T-cell (primary cell): ENCODE measurements at regions not wholly inside any gene's neighbourhood (a gene's known extent, or its start where the extent isn't known, plus 50 kb on each side); places are given as distances from the start of the nearest gene placed in this dataset.

Experiments used
- ATAC-seq, 4 experiments: fragments of 200-7000 bp in 3 of 4; fragments of 150-1000 bp in 1 of 4; cut with Tn5 transposase; replicated peaks in 1 of 4; 1 replicate in 3 of 4; 2 replicates in 1 of 4; pipeline ENCODE4 v1.10.0; 2021; ENCODE audit warnings: moderate library complexity in 3 of 4, mild to moderate bottlenecking in 2 of 4, moderate number of reproducible peaks in 1 of 4
- CTCF ChIA-PET, 2 donors: fragments of 300-600 bp; sonication (Branson Sonifier 250); formaldehyde crosslinking; loops; one replicate each; lab custom pipeline; 2022; ENCODE audit warnings: antibody characterized with exemption in 2 of 2; lab: Charles Lee
- POLR2A ChIA-PET, 2 donors: fragments of 300-600 bp; sonication (Branson Sonifier 250); formaldehyde crosslinking; loops; one replicate each; lab custom pipeline; 2022; ENCODE audit warnings: antibody characterized with exemption in 2 of 2; lab: Charles Lee
- DNase-seq, 35 experiments: peaks; one replicate each; pipeline versions ENCODE4 v3.0.0 to v3.0.0-alpha.2; 2013 to 2023
- H3K27ac ChIP-seq: one replicate; pipeline ENCODE4 v1.5.1; 2013; ENCODE audit warnings: low read length
- H3K27me3 ChIP-seq, 2 experiments: replicated peaks in 1 of 2; 1 replicate in 1 of 2; 2 replicates in 1 of 2; pipeline versions ENCODE4 v1.6.1 to v1.7.0; 2013; ENCODE audit warnings: low read length in 1 of 2, mixed read lengths in 1 of 2; ENCODE audit not compliant: control insufficient read depth in 2 of 2, insufficient read depth in 2 of 2; ENCODE audit errors: extremely low read depth in 1 of 2
- H3K36me3 ChIP-seq, 2 donors: 1 replicate in 1 of 2; 2 replicates in 1 of 2; pipeline versions ENCODE4 v1.6.1 to v1.7.0; 2013; ENCODE audit warnings: low read length in 1 of 2; ENCODE audit not compliant: control insufficient read depth in 2 of 2, insufficient read depth in 1 of 2; ENCODE audit errors: extremely low read depth in 1 of 2
- H3K4me1 ChIP-seq, 2 experiments: 1 replicate in 1 of 2; 2 replicates in 1 of 2; pipeline versions ENCODE4 v1.6.1 to v1.7.0; 2013; ENCODE audit warnings: low read length in 2 of 2, mixed read lengths in 1 of 2; ENCODE audit not compliant: insufficient read depth in 2 of 2, control insufficient read depth in 1 of 2; ENCODE audit errors: extremely low read depth in 1 of 2
- H3K4me3 ChIP-seq, 2 donors: 1 replicate in 1 of 2; 2 replicates in 1 of 2; pipeline versions ENCODE4 v1.5.1 to v1.7.0; 2013; ENCODE audit warnings: mild to moderate bottlenecking in 2 of 2, low read length in 1 of 2, moderate library complexity in 1 of 2; ENCODE audit not compliant: control insufficient read depth in 1 of 2; ENCODE audit errors: extremely low read depth in 1 of 2
- H3K9me3 ChIP-seq: 2 replicates; pipeline ENCODE4 v1.7.0; 2013
- H3K27ac Mint-ChIP-seq, 2 donors: one replicate each; pipeline ENCODE4 v1.8.0; 2020 to 2021; ENCODE audit warnings: mild to moderate bottlenecking in 2 of 2, mixed read lengths in 2 of 2
- H3K27me3 Mint-ChIP-seq, 2 donors: one replicate each; pipeline ENCODE4 v1.8.0; 2021 to 2022; ENCODE audit warnings: mixed read lengths in 2 of 2
- H3K36me3 Mint-ChIP-seq: one replicate; pipeline ENCODE4 v1.8.0; 2021; ENCODE audit warnings: mixed read lengths
- H3K4me1 Mint-ChIP-seq, 3 donors: one replicate each; pipeline ENCODE4 v1.8.0; 2020 to 2022; ENCODE audit warnings: mixed read lengths in 3 of 3, mild to moderate bottlenecking in 1 of 3
- H3K4me3 Mint-ChIP-seq, 3 donors: one replicate each; pipeline ENCODE4 v1.8.0; 2020 to 2022; ENCODE audit warnings: mild to moderate bottlenecking in 3 of 3, mixed read lengths in 3 of 3, moderate library complexity in 3 of 3
- H3K9me3 Mint-ChIP-seq, 3 donors: one replicate each; pipeline ENCODE4 v1.8.0; 2020 to 2022; ENCODE audit warnings: mixed read lengths in 3 of 3
- WGBS: methylation state at CpG from one replicate; pipeline ENCODE4 v1.1.5; 2013; ENCODE audit warnings: missing lambda C conversion rate; ENCODE audit not compliant: insufficient coverage; 5-methylcytosine and 5-hydroxymethylcytosine counted together

- Histone ChIP-seq H3K4me3 (no peak overlapping the region), H3K36me3 (no peaks in the 10 kb centered on the region), H3K27me3 (no peaks in the 10 kb centered on the region), H3K4me1 (no peaks in the 10 kb centered on the region), H3K27ac (no peak overlapping the region), H3K9me3 (no peaks in the 10 kb centered on the region)
- ChIA-PET CTCF (no interaction called here), POLR2A (no interaction called here)
- H3K4me1 Mint-ChIP-seq: no peaks in the 10 kb centered on the region
- peaks cover 6 to 13% (median 6%) of the 10 kb centered on the region in 3 donors for H3K9me3 Mint-ChIP-seq
- DNase-seq (no peak), ATAC-seq (no peak)
- no peak overlapping the region for H3K27ac Mint-ChIP-seq
- H3K27me3 Mint-ChIP-seq: no peaks in the 10 kb centered on the region
- no peak overlapping the region for H3K4me3 Mint-ChIP-seq
- H3K36me3 Mint-ChIP-seq: no peaks in the 10 kb centered on the region
- WGBS: no CpG with 5 or more reads among the region's 6 CpGs
Observed at GRCh38 chr2:67169417-67170140, 227.6 kb upstream of the ETAA1 start.

- POLR2A ChIA-PET: no interaction called here
- CTCF ChIA-PET: no interaction called here
- no peaks in the 10 kb centered on the region for H3K9me3 ChIP-seq
- DNase-seq: no peak
- no peak for ATAC-seq
- Mint-ChIP-seq H3K27ac (no peak overlapping the region), H3K36me3 (no peaks in the 10 kb centered on the region), H3K4me3 (no peak overlapping the region), H3K4me1 (no peaks in the 10 kb centered on the region), H3K9me3 (peaks cover 2 to 5% (median 3%) of the 10 kb centered on the region in 3 donors), H3K27me3 (no peaks in the 10 kb centered on the region)
- H3K4me1 ChIP-seq: no peaks in the 10 kb centered on the region
- H3K27me3 ChIP-seq: no peaks in the 10 kb centered on the region
- no peak overlapping the region for H3K27ac ChIP-seq
- no CpG with 5 or more reads among the region's 3 CpGs for WGBS
- H3K36me3 ChIP-seq: no peaks in the 10 kb centered on the region
- H3K4me3 ChIP-seq: no peak overlapping the region
Observed at GRCh38 chr2:67179526-67179925, 217.6 kb upstream of the ETAA1 start.

GRCh38 chr2:67180841-67181240, 216.3 kb upstream of the ETAA1 start:
- no CpG with 5 or more reads among the region's 2 CpGs for WGBS

GRCh38 chr2:67182884-67183283, 214.2 kb upstream of the ETAA1 start:
- Mint-ChIP-seq H3K27me3 (no peaks in the 10 kb centered on the region), H3K4me1 (no peaks in the 10 kb centered on the region), H3K36me3 (no peaks in the 10 kb centered on the region), H3K27ac (no peak overlapping the region), H3K9me3 (peaks cover 3 to 10% (median 6%) of the 10 kb centered on the region in 3 donors), H3K4me3 (no peak overlapping the region)
- CTCF ChIA-PET: no interaction called here
- no peaks in the 10 kb centered on the region for H3K36me3 ChIP-seq
- no peaks in the 10 kb centered on the region for H3K4me1 ChIP-seq
- H3K27me3 ChIP-seq: no peaks in the 10 kb centered on the region
- no peak overlapping the region for H3K27ac ChIP-seq
- POLR2A ChIA-PET: no interaction called here
- WGBS: no CpG with 5 or more reads among the region's 2 CpGs
- no peak for ATAC-seq
- no peak for DNase-seq
- H3K4me3 ChIP-seq: no peak overlapping the region
- no peaks in the 10 kb centered on the region for H3K9me3 ChIP-seq

More at GRCh38 chr2:67180841-67181240, 216.3 kb upstream of the ETAA1 start:
- POLR2A ChIA-PET: no interaction called here
- H3K36me3 ChIP-seq: no peaks in the 10 kb centered on the region
- Mint-ChIP-seq H3K4me3 (no peak overlapping the region), H3K36me3 (no peaks in the 10 kb centered on the region), H3K9me3 (peaks cover 4 to 6% (median 5%) of the 10 kb centered on the region in 3 donors), H3K27ac (no peak overlapping the region), H3K4me1 (no peaks in the 10 kb centered on the region), H3K27me3 (no peaks in the 10 kb centered on the region)
- H3K27ac ChIP-seq: no peak overlapping the region
- no peaks in the 10 kb centered on the region for H3K27me3 ChIP-seq
- H3K9me3 ChIP-seq: no peaks in the 10 kb centered on the region
- CTCF ChIA-PET: no interaction called here
- no peak for ATAC-seq
- H3K4me3 ChIP-seq: no peak overlapping the region
- no peak for DNase-seq
- H3K4me1 ChIP-seq: no peaks in the 10 kb centered on the region

DNA sequence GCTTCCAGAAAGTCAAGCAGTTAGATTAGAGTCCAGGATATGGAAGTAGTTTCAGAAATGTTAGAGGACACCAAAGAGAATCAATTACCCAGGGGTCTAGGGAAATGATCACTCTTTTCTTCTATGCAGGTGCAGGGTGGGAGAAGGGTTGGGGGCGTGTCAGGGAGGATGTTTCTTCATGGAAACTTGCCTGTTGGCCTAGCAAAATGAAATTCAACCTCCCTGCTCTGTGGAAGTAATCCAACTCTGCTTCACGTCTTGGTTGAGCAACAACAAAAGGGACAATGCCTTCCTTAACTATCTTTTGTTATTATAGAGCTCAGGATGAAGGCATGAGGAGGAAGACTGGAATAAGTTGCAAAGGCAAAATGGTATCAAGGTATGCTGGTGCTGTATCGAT, 210.8 kb upstream of the ETAA1 start:
- H3K9me3 Mint-ChIP-seq: peaks cover 4 to 13% (median 6%) of the 10 kb centered on the region in 3 donors
- POLR2A ChIA-PET: no interaction called here

GRCh38 chr2:67186871-67187270, 210.3 kb upstream of the ETAA1 start:
- ATAC-seq: no peak
- Mint-ChIP-seq H3K4me3 (no peak overlapping the region), H3K27ac (no peak overlapping the region), H3K9me3 (peaks cover 4 to 13% (median 6%) of the 10 kb centered on the region in 3 donors), H3K36me3 (no peaks in the 10 kb centered on the region), H3K4me1 (no peaks in the 10 kb centered on the region), H3K27me3 (no peaks in the 10 kb centered on the region)
- Histone ChIP-seq H3K4me3 (no peak overlapping the region), H3K4me1 (no peaks in the 10 kb centered on the region), H3K36me3 (no peaks in the 10 kb centered on the region), H3K27ac (no peak overlapping the region), H3K27me3 (no peaks in the 10 kb centered on the region), H3K9me3 (no peaks in the 10 kb centered on the region)
- ChIA-PET POLR2A (no interaction called here), CTCF (no interaction called here)
- no peak for DNase-seq
- whole genome bisulfite sequencing: 64% methylated on average over 1 of the region's 4 CpGs

More for the DNA sequence above, 210.8 kb upstream of the ETAA1 start:
- Histone ChIP-seq H3K4me1 (no peaks in the 10 kb centered on the region), H3K4me3 (no peak overlapping the region), H3K36me3 (no peaks in the 10 kb centered on the region), H3K9me3 (no peaks in the 10 kb centered on the region), H3K27ac (no peak overlapping the region), H3K27me3 (no peaks in the 10 kb centered on the region)
- ATAC-seq: no peak
- CTCF ChIA-PET: no interaction called here
- Mint-ChIP-seq H3K36me3 (no peaks in the 10 kb centered on the region), H3K4me1 (no peaks in the 10 kb centered on the region), H3K4me3 (no peak overlapping the region), H3K27me3 (no peaks in the 10 kb centered on the region), H3K27ac (no peak overlapping the region)
- 100% methylated on average over 1 of the region's 3 CpGs for WGBS
- DNase-seq: no peak
